ENCODE measurements at regions not wholly inside any gene's neighbourhood (a gene's known extent, or its start where the extent isn't known, plus 50 kb on each side); places are given as distances from the start of the nearest gene placed in this dataset.

GRCh38 chr5:83810511-83810910, 89.9 kb upstream of the HAPLN1 start:
- TF ChIP-seq POLR2A (IDR thresholded peaks at IDR 0.05) (no peak), CTCF (IDR thresholded peaks at IDR 0.05) (no peak)

Measured in right lobe of liver (tissue), 4 donors.